ENCODE measurements at regions not wholly inside any gene's neighbourhood (a gene's known extent, or its start where the extent isn't known, plus 50 kb on each side); places are given as distances from the start of the nearest gene placed in this dataset.

DNA sequence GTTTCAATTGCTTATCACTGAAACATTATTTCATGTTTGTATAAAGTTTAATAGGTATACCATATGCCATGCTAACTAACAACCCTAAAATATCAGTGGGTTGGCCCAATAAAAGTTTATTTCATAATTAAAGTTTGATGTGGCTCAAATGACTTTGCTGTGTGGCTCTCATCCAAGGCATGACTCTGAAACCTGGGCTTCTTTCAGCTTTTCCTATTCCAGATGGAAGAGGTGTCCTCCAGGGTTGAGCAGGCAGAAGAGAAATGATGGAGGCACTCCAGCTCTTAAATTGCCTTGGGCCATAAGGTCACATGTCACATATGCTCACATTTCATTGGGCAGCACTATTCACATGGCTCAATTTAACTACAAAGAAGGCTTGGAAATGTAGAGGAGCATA lies 101.9 kb downstream of the MACIR start:
- TF ChIP-seq YY1 (IDR thresholded peaks at IDR 0.05; ENCODE audit: insufficient read depth, insufficient read length) (no peak), ZNF274 (IDR thresholded peaks at IDR 0.05; ENCODE audit: low read depth, low read length) (no peak)
